ENCODE measurements at regions not wholly inside any gene's neighbourhood (a gene's known extent, or its start where the extent isn't known, plus 50 kb on each side); places are given as distances from the start of the nearest gene placed in this dataset.

- Histone ChIP-seq H3K27ac (no peak overlapping the region), H3K36me3 (no peaks in the 10 kb centered on the region), H3K4me1 (no peaks in the 10 kb centered on the region), H3K27me3 (no peaks in the 10 kb centered on the region), H3K4me3 (no peak overlapping the region), H3K9me3 (no peaks in the 10 kb centered on the region)
- intact Hi-C loops (cut with DNase I): no loop called here
- TF ChIP-seq, protein P1, sequence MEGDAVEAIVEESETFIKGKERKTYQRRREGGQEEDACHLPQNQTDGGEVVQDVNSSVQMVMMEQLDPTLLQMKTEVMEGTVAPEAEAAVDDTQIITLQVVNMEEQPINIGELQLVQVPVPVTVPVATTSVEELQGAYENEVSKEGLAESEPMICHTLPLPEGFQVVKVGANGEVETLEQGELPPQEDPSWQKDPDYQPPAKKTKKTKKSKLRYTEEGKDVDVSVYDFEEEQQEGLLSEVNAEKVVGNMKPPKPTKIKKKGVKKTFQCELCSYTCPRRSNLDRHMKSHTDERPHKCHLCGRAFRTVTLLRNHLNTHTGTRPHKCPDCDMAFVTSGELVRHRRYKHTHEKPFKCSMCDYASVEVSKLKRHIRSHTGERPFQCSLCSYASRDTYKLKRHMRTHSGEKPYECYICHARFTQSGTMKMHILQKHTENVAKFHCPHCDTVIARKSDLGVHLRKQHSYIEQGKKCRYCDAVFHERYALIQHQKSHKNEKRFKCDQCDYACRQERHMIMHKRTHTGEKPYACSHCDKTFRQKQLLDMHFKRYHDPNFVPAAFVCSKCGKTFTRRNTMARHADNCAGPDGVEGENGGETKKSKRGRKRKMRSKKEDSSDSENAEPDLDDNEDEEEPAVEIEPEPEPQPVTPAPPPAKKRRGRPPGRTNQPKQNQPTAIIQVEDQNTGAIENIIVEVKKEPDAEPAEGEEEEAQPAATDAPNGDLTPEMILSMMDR (IDR thresholded peaks at IDR 0.05): no peak
- TF ChIP-seq POLR2A (IDR thresholded peaks at IDR 0.05): no peak
- 73 to 84% methylated on average over 5 of the region's 5 CpGs for WGBS, 2 donors
- no peak for DNase-seq
These were observed 466.1 kb upstream of the NRP1 start for GRCh38 chr10:33800545-33800944.

DNA sequence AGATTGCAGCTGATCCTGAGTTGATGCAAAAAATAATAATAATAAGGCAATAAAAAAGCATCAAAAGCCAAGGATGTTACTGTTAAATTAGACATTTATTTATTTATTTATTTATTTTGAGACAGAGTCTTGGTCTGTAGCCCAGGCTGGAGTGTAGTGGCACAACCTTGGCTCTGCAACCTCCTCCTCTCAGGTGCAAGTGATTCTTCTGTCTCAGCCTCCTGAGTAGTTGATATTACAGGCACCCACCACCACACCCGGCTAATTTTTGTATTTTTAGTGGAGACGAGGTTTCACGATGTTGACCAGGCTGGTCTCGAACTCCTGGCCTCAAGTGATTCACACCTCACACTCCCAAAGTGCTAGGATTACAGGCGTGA, 465.5 kb upstream of the NRP1 start:
- Histone ChIP-seq H3K27me3 (no peaks in the 10 kb centered on the region), H3K36me3 (no peaks in the 10 kb centered on the region), H3K27ac (no peak overlapping the region), H3K9me3 (no peaks in the 10 kb centered on the region), H3K4me3 (no peak overlapping the region), H3K4me1 (no peaks in the 10 kb centered on the region)
- no peak for DNase-seq
- intact Hi-C loops (cut with DNase I): no loop called here
- WGBS, 2 donors: 85 to 89% methylated on average over 4 to 5 of the region's 5 CpGs
- TF ChIP-seq, protein P1 (IDR thresholded peaks at IDR 0.05): no peak
- TF ChIP-seq POLR2A (IDR thresholded peaks at IDR 0.05): no peak

DNA sequence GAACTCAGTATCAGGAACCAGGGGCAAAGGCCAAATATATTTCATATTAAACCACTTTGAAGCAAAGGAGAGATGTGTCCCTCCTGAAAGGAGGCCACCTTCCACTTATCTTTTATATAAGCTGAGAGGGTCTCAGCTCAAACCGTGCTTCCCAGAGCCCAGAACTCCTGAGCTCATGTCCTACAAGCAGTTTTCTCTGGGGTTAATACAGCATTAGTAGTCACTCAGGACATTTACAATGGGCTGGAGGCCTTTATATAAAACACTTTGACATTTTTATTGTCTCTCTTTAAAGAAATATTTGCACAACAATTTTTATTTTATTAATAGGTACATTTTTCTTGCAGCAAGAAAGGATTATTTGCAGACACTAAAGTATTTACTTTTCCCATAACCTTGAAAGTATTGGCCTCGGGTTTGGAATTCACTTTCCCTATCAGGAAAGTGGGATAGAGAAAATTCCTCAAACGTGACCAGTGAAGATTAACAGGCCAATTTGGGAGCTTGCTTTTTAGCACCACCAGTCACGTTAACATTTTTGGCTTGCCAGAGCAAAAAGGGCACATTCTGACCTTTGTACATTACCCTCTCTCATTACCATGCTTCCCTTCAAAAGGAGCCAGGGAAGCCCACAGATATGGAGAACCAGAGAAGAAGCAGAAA, 464.9 kb upstream of the NRP1 start:
- Histone ChIP-seq H3K4me3 (no peak overlapping the region), H3K9me3 (no peaks in the 10 kb centered on the region), H3K36me3 (no peaks in the 10 kb centered on the region), H3K4me1 (no peaks in the 10 kb centered on the region), H3K27me3 (no peaks in the 10 kb centered on the region), H3K27ac (no peak overlapping the region)
- 42 to 46% methylated on average over 3 to 4 of the region's 4 CpGs for WGBS, 2 donors
- no peak for TF ChIP-seq POLR2A (IDR thresholded peaks at IDR 0.05)
- TF ChIP-seq, protein P1 (IDR thresholded peaks at IDR 0.05): no peak
- no peak for DNase-seq
- intact Hi-C loops (cut with DNase I): no loop called here

DNA sequence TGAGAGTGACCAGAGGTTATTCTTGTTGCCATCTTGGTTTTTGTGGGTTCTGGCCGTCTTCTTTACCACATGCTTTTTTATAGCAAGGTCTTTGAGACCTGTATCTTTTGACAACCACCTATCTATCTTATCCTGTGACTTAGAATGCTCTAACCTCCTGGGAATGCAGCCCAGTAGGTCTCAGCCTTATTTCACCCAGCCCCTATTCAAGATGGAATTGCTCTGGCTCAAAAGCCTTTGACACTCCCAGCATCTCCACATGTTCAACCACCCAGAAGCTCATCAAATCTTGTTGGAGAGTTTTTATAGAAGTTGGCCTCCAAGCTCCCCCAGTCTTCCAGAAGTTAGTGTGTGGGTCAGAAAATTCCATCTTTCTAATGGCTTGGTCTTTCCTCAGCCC, 464.3 kb upstream of the NRP1 start:
- TF ChIP-seq, protein P1 (IDR thresholded peaks at IDR 0.05): no peak
- TF ChIP-seq POLR2A (IDR thresholded peaks at IDR 0.05): no peak
- intact Hi-C loops (cut with DNase I): no loop called here
- no peak for DNase-seq
- Histone ChIP-seq H3K4me3 (no peak overlapping the region), H3K27me3 (no peaks in the 10 kb centered on the region), H3K36me3 (no peaks in the 10 kb centered on the region), H3K4me1 (no peaks in the 10 kb centered on the region), H3K9me3 (no peaks in the 10 kb centered on the region), H3K27ac (no peak overlapping the region)
- WGBS, 2 donors: 88 to 89% methylated on average over 1 of the region's 1 CpG

DNA sequence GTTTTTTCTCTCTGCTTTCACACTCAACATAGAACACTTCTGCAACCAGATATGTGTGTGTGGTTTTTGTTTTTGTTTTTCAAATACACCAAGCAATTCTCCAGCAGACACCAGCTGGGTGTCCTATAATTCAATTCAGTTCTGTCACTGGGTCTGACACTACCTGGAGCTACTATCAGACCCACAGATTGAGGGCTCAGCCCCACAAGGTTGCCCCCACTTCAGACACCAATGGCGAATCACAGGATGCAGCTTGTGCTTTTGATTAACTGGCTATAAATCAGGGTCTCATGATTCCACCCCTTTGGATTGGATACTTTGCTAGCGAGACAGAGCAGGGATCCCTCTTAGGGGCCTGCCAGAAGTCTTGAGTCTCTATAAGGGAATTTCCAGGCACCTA, 462.2 kb upstream of the NRP1 start:
- no peak overlapping the region for H3K27ac ChIP-seq
- DNase-seq: no peak
- H3K4me3 ChIP-seq: no peak overlapping the region
- H3K9me3 ChIP-seq: no peaks in the 10 kb centered on the region
- H3K27me3 ChIP-seq: no peaks in the 10 kb centered on the region
- intact Hi-C loops (cut with DNase I): no loop called here
- TF ChIP-seq POLR2A (IDR thresholded peaks at IDR 0.05): no peak
- TF ChIP-seq, protein P1 (IDR thresholded peaks at IDR 0.05): no peak
- 73 to 85% methylated on average over 2 of the region's 2 CpGs for WGBS, 2 donors
- H3K4me1 ChIP-seq: no peaks in the 10 kb centered on the region
- no peaks in the 10 kb centered on the region for H3K36me3 ChIP-seq
